H1 (cell line): ENCODE measurements at regions not wholly inside any gene's neighbourhood (a gene's known extent, or its start where the extent isn't known, plus 50 kb on each side); places are given as distances from the start of the nearest gene placed in this dataset.

Source experiments
- CTCF ChIA-PET: fragments of 300-600 bp; sonication (Branson Sonifier 250); formaldehyde crosslinking; loops from one replicate; lab custom pipeline; 2021; ENCODE audit not compliant: partially characterized antibody; lab: Charles Lee
- POLR2A ChIA-PET: fragments of 300-600 bp; sonication (Branson Sonifier 250); formaldehyde crosslinking; loops from one replicate; lab custom pipeline; 2021; ENCODE audit warnings: inconsistent platforms; ENCODE audit not compliant: partially characterized antibody; lab: Charles Lee
- DNase-seq, 2 experiments: peaks; one replicate each; pipeline versions ENCODE4 v3.0.0 to v3.0.0-alpha.2; 2010 to 2022; ENCODE audit warnings: low spot score in 2 of 2, low read depth in 1 of 2, mixed read lengths in 1 of 2
- FAIRE-seq: peaks from 2 replicates; lab custom pipeline; 2011; peaks lifted over from hg19 to GRCh38; lab: Jason Lieb, UNC
- H2AFZ ChIP-seq: 2 replicates; pipeline ENCODE4 v1.8.1; 2012; ENCODE audit warnings: low read length, inconsistent platforms
- H2AK5ac ChIP-seq: 2 replicates; pipeline ENCODE4 v1.6.1; 2013; ENCODE audit warnings: low read depth, low read length
- H2BK120ac ChIP-seq: replicated peaks from 2 replicates; pipeline ENCODE3; 2013; ENCODE audit warnings: low read depth, low read length, inconsistent platforms
- H2BK12ac ChIP-seq: 2 replicates; pipeline ENCODE4 v1.6.1; 2013; ENCODE audit warnings: low read depth, low read length
- H2BK15ac ChIP-seq: 2 replicates; pipeline ENCODE4 v1.6.1; 2013; ENCODE audit warnings: low read length
- H2BK20ac ChIP-seq: 2 replicates; pipeline ENCODE4 v1.6.1; 2013; ENCODE audit warnings: low read length
- H2BK5ac ChIP-seq: 2 replicates; pipeline ENCODE4 v1.6.1; 2013; ENCODE audit warnings: low read depth, low read length
- H3K14ac ChIP-seq: 2 replicates; pipeline ENCODE4 v1.6.1; 2013; ENCODE audit warnings: inconsistent platforms; ENCODE audit not compliant: insufficient read length
- H3K18ac ChIP-seq: 2 replicates; pipeline ENCODE4 v1.6.1; 2013; ENCODE audit warnings: low read length; ENCODE audit errors: extremely low read depth
- H3K23ac ChIP-seq: 2 replicates; pipeline ENCODE4 v1.6.1; 2013; ENCODE audit warnings: inconsistent platforms; ENCODE audit not compliant: insufficient read length
- H3K23me2 ChIP-seq: 2 replicates; pipeline ENCODE4 v1.6.1; 2013; ENCODE audit warnings: low read depth, low read length
- H3K27ac ChIP-seq: 2 replicates; pipeline ENCODE4 v1.6.1; 2011; ENCODE audit warnings: low read depth, low read length, inconsistent platforms
- H3K27me3 ChIP-seq, 4 experiments: replicated peaks in 1 of 4; 1 replicate in 1 of 4; 2 replicates in 3 of 4; pipeline versions ENCODE4 v1.6.1 to v1.8.1; 2011 to 2013; ENCODE audit warnings: low read length in 3 of 4, mild to moderate bottlenecking in 3 of 4, inconsistent platforms in 2 of 4, mixed read lengths in 2 of 4, moderate library complexity in 1 of 4; ENCODE audit not compliant: control insufficient read depth in 3 of 4, insufficient read depth in 3 of 4; ENCODE audit errors: extremely low read depth in 1 of 4
- H3K36me3 ChIP-seq, 4 experiments: 2 replicates each; pipeline versions ENCODE4 v1.6.1 to v1.8.1; 2011 to 2013; ENCODE audit warnings: mild to moderate bottlenecking in 4 of 4, low read length in 3 of 4, moderate library complexity in 2 of 4, control low read depth in 1 of 4, inconsistent platforms in 1 of 4; ENCODE audit not compliant: insufficient read depth in 4 of 4, control insufficient read depth in 2 of 4
- H3K4ac ChIP-seq: replicated peaks from 2 replicates; pipeline ENCODE3; 2013; ENCODE audit warnings: low read length, low read depth, mixed read lengths, inconsistent platforms; ENCODE audit not compliant: insufficient read length
- H3K4me1 ChIP-seq, 4 experiments: replicated peaks in 1 of 4; 1 replicate in 1 of 4; 2 replicates in 3 of 4; pipeline versions ENCODE4 v1.6.1 to v1.8.1; 2011 to 2013; ENCODE audit warnings: low read length in 3 of 4, inconsistent platforms in 2 of 4, mixed read lengths in 1 of 4; ENCODE audit not compliant: insufficient read depth in 4 of 4, control insufficient read depth in 3 of 4
- H3K4me2 ChIP-seq, 2 experiments: 2 replicates each; pipeline versions ENCODE4 v1.6.1 to v1.8.1; 2011 to 2013; ENCODE audit warnings: low read depth in 2 of 2, low read length in 2 of 2, control low read depth in 1 of 2, inconsistent platforms in 1 of 2, mild to moderate bottlenecking in 1 of 2; ENCODE audit not compliant: insufficient read depth in 1 of 2
- H3K4me3 ChIP-seq, 4 experiments: fragments of 200-600, 300-600 bp in 1 of 4; sonication (generic), shearing (Covaris generic), sonication (Bioruptor Twin) in 1 of 4; 2 replicates each; pipeline versions ENCODE4 v1.5.1 to v1.8.1; 2011 to 2016; ENCODE audit warnings: low read length in 4 of 4, low read depth in 3 of 4, control low read depth in 2 of 4, inconsistent platforms in 2 of 4, mild to moderate bottlenecking in 2 of 4, mixed read lengths in 1 of 4, moderate library complexity in 1 of 4; ENCODE audit not compliant: insufficient read depth in 2 of 4; ENCODE audit errors: extremely low read depth in 1 of 4
- H3K56ac ChIP-seq: replicated peaks from 2 replicates; pipeline ENCODE3; 2013; ENCODE audit warnings: low read depth, mild to moderate bottlenecking, mixed read lengths, low read length, inconsistent platforms; ENCODE audit not compliant: insufficient read length
- H3K79me1 ChIP-seq: 2 replicates; pipeline ENCODE4 v1.6.1; 2013; ENCODE audit warnings: low read depth, low read length, control low read depth
- H3K79me2 ChIP-seq, 2 experiments: 2 replicates each; pipeline versions ENCODE4 v1.6.1 to v1.8.1; 2012 to 2013; ENCODE audit warnings: low read length in 2 of 2, mild to moderate bottlenecking in 2 of 2, inconsistent platforms in 1 of 2; ENCODE audit not compliant: insufficient read depth in 2 of 2, control insufficient read depth in 1 of 2
- H3K9ac ChIP-seq, 4 experiments: replicated peaks in 1 of 4; 1 replicate in 1 of 4; 2 replicates in 3 of 4; pipeline versions ENCODE4 v1.6.1 to v1.8.1; 2011 to 2013; ENCODE audit warnings: low read depth in 3 of 4, low read length in 3 of 4, control low read depth in 2 of 4, mild to moderate bottlenecking in 2 of 4, moderate library complexity in 2 of 4, inconsistent platforms in 1 of 4; ENCODE audit errors: extremely low read depth in 1 of 4
- H3K9me3 ChIP-seq, 2 experiments: 2 replicates each; pipeline versions ENCODE4 v1.6.1 to v1.8.1; 2012 to 2013; ENCODE audit warnings: mild to moderate bottlenecking in 2 of 2, moderate library complexity in 2 of 2, control low read depth in 1 of 2, inconsistent platforms in 1 of 2, low read depth in 1 of 2, low read length in 1 of 2, mixed read lengths in 1 of 2; ENCODE audit not compliant: insufficient read depth in 2 of 2
- H4K20me1 ChIP-seq, 2 experiments: replicated peaks in 1 of 2; 2 replicates each; pipeline versions ENCODE3 to v1.8.1; 2011 to 2013; ENCODE audit warnings: inconsistent platforms in 2 of 2, low read length in 2 of 2, mild to moderate bottlenecking in 1 of 2; ENCODE audit not compliant: insufficient read depth in 2 of 2, control insufficient read depth in 1 of 2
- H4K5ac ChIP-seq: 2 replicates; pipeline ENCODE4 v1.6.1; 2013; ENCODE audit warnings: low read length, low read depth, mixed read lengths, inconsistent platforms; ENCODE audit not compliant: insufficient read length
- H4K8ac ChIP-seq: 2 replicates; pipeline ENCODE4 v1.8.0; 2013; ENCODE audit warnings: mild to moderate bottlenecking, moderate library complexity, low read length, inconsistent platforms; ENCODE audit not compliant: insufficient read depth; ENCODE audit errors: extremely low read depth
- H4K91ac ChIP-seq: replicated peaks from 2 replicates; pipeline ENCODE3; 2013; ENCODE audit warnings: low read length, mixed read lengths, inconsistent platforms; ENCODE audit not compliant: insufficient read length
- CHD2 ChIP-seq: IDR thresholded peaks from 2 replicates; pipeline ENCODE4 v1.6.1; 2012; ENCODE audit warnings: low read length, improper control_type of control experiment
- E2F6 ChIP-seq: IDR thresholded peaks from 2 replicates; pipeline ENCODE4 v1.6.1; 2012; ENCODE audit warnings: inconsistent platforms
- EZH2 ChIP-seq: fragments of 200-600 bp; sonication (generic); IDR thresholded peaks from 2 replicates; pipeline ENCODE4 v1.7.1; 2012; ENCODE audit warnings: low read depth, mild to moderate bottlenecking, moderate library complexity, low read length, inconsistent platforms; ENCODE audit not compliant: severe bottlenecking
- FOSL1 ChIP-seq: IDR thresholded peaks from 2 replicates; pipeline ENCODE4 v1.6.1; 2011; ENCODE audit warnings: mild to moderate bottlenecking, low read depth, low read length, moderate library complexity; ENCODE audit not compliant: insufficient read depth
- GABPA ChIP-seq: IDR thresholded peaks from 2 replicates; pipeline ENCODE4 v1.6.1; 2011; ENCODE audit warnings: mild to moderate bottlenecking, low read length, moderate library complexity, borderline replicate concordance; ENCODE audit not compliant: insufficient read depth
- KDM5A ChIP-seq: fragments of 200-600 bp; IDR thresholded peaks from 2 replicates; pipeline ENCODE4 v1.7.1; 2012; ENCODE audit warnings: mild to moderate bottlenecking, low read length, inconsistent platforms, mixed read lengths
- NANOG ChIP-seq: IDR thresholded peaks from 2 replicates; pipeline ENCODE4 v1.6.1; 2011; ENCODE audit warnings: low read length, low read depth, mild to moderate bottlenecking, inconsistent platforms; ENCODE audit not compliant: insufficient read depth, poor library complexity, severe bottlenecking
- PHF8 ChIP-seq: fragments of 200-600 bp; sonication (generic); conservative IDR thresholded peaks from 2 replicates; pipeline ENCODE4 v1.7.1; 2012; ENCODE audit warnings: low read depth, mild to moderate bottlenecking, inconsistent platforms, low read length, moderate library complexity
- RAD21 ChIP-seq, 2 experiments: IDR thresholded peaks in 1 of 2; conservative IDR thresholded peaks in 1 of 2; 2 replicates each; pipeline ENCODE4 v1.6.1; 2011; ENCODE audit warnings: low read depth in 2 of 2, low read length in 2 of 2, improper control_type of control experiment in 1 of 2, inconsistent platforms in 1 of 2, mild to moderate bottlenecking in 1 of 2, moderate library complexity in 1 of 2
- SP4 ChIP-seq: IDR thresholded peaks from 2 replicates; pipeline ENCODE4 v1.6.1; 2012; ENCODE audit warnings: low read length, inconsistent platforms
- TAF1 ChIP-seq: IDR thresholded peaks from 2 replicates; pipeline ENCODE4 v1.6.1; 2011; ENCODE audit warnings: mild to moderate bottlenecking, low read depth, low read length
- WGBS, 2 experiments: shearing (Covaris generic) in 1 of 2; methylation state at CpG; one replicate each; pipeline versions ENCODE4 v1.1.6 to v1.1.7; 2013 to 2015; ENCODE audit warnings: low lambda C conversion rate in 2 of 2, mixed read lengths in 2 of 2, inconsistent platforms in 1 of 2, low coverage in 1 of 2, missing lambda C conversion rate in 1 of 2; ENCODE audit not compliant: insufficient replicate concordance in 2 of 2, insufficient coverage in 1 of 2, insufficient read length in 1 of 2; ENCODE audit errors: extremely low coverage in 1 of 2, missing lambda C conversion rate in 1 of 2; 5-methylcytosine and 5-hydroxymethylcytosine counted together

DNA sequence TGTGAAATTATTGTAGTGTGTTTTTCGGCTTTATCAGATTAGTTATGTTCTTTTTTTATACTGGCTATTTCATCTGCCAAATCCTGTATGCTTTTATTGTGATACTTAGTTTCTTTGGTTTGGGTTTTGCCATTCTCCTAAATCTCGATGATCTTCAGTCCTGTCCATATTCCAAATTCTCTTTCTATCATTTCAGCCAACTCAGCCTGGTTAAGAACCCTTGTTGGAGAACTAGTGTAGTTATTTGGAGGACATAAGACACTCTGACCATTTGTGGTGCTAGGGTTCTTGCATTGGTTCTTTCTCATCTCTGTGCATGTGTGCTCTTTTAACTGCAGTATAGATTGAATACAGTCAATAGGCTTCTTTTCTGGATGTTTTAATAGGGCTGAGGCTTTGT is 187.0 kb upstream of the CCNH start:
- ChIA-PET CTCF (no interaction called here), POLR2A (no interaction called here)
- H2BK15ac ChIP-seq: no peak overlapping the region
- H2BK12ac ChIP-seq: no peak overlapping the region
- no peak overlapping the region for H4K5ac ChIP-seq
- H2BK120ac ChIP-seq: no peak overlapping the region
- H2AK5ac ChIP-seq: no peak overlapping the region
- H2BK20ac ChIP-seq: no peak overlapping the region
- no peaks in the 10 kb centered on the region for H3K4me1 ChIP-seq
- no peak overlapping the region for H4K91ac ChIP-seq
- WGBS, 2 experiments: 94% methylated on average over 2 of the region's 2 CpGs; no CpG with 5 or more reads in 1 of the 2 experiments
- TF ChIP-seq FOSL1 (no peak), NANOG (no peak), KDM5A (no peak), RAD21 (IDR thresholded peaks at IDR 0.05 in 1 of 2, conservative IDR thresholded peaks at IDR 0.05 in 1 of 2; ENCODE audit: low read depth in 2 of 2, low read length in 2 of 2) (no peak), TAF1 (no peak), EZH2 (no peak), GABPA (no peak), E2F6 (no peak), SP4 (no peak), CHD2 (no peak), PHF8 (no peak)
- no peak overlapping the region for H3K14ac ChIP-seq
- H2AFZ ChIP-seq: no peak overlapping the region
- no peak overlapping the region for H3K56ac ChIP-seq
- no peak overlapping the region for H3K4ac ChIP-seq
- no peaks in the 10 kb centered on the region for H3K27me3 ChIP-seq
- H3K9ac ChIP-seq: no peak overlapping the region
- no peak overlapping the region for H3K23ac ChIP-seq
- 0 out of 4 replicates have a peak, but pooled peaks cover 0 to 4% of the 10 kb centered on the region in 2 experiments for H3K9me3 ChIP-seq
- H3K79me1 ChIP-seq: no peaks in the 10 kb centered on the region
- H3K23me2 ChIP-seq: no peaks in the 10 kb centered on the region
- no peak overlapping the region for H3K4me2 ChIP-seq
- no peak for FAIRE-seq
- H3K4me3 ChIP-seq: no peak overlapping the region
- H4K8ac ChIP-seq: no peak overlapping the region
- H2BK5ac ChIP-seq: no peak overlapping the region
- H4K20me1 ChIP-seq: no peaks in the 10 kb centered on the region
- no peaks in the 10 kb centered on the region for H3K36me3 ChIP-seq
- DNase-seq: no peak
- H3K27ac ChIP-seq: no peak overlapping the region
- H3K18ac ChIP-seq: no peak overlapping the region
- no peaks in the 10 kb centered on the region for H3K79me2 ChIP-seq
